SKM-1 treated with dmso at 0.1 percent for 144 hours (cell line): ENCODE measurements at regions not wholly inside any gene's neighbourhood (a gene's known extent, or its start where the extent isn't known, plus 50 kb on each side); places are given as distances from the start of the nearest gene placed in this dataset.
"Not testable (repeated sequence)": the region's sequence is repeated elsewhere in the genome, so short reads cannot be mapped to it uniquely, and the experiment has no call there.

Experiments used
- DNase-seq: peaks from one replicate; lab custom pipeline; 2025; ENCODE audit not compliant: unreplicated experiment; lab: John Stamatoyannopoulos, UW

DNA sequence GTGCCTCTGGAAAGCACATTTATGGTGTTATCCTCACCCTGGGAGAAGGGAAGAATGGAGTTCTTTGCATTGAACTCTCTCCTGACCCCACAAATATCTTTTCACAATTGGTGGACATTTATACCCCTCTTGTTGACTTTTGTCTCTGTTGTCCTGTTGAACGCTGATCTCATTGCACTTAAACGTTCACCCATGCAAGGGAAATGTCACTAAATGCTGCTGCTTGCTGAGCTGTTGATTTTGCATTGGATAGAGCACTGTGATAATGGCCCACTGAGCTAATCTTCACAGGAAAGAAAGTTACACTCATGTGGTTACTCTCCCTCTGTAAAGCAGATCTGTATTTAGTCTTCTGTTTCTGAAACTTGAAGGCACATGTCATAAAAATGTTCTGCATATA lies 133.4 kb downstream of the FZD1 start:
- DNase-seq, result no peak

DNA sequence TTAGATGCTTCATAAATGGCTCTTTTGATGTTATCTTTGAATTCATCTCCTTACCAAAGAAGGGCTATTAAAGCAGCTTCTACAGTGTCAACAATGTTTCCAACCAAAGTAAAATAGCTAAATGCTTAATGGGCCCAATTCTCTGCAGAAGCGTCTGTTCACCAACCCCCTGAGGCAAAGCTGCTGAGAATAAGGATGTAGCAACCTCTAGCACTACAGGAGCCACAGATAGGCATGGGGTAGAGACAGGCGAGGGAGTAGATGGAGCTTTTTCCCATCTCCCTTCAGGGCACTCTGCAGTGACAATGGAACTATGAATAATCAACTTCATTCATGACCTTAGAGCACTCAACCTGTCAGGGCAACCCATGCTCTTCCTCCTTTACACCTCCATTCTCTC lies 134.1 kb downstream of the FZD1 start:
- no peak for DNase-seq

DNA sequence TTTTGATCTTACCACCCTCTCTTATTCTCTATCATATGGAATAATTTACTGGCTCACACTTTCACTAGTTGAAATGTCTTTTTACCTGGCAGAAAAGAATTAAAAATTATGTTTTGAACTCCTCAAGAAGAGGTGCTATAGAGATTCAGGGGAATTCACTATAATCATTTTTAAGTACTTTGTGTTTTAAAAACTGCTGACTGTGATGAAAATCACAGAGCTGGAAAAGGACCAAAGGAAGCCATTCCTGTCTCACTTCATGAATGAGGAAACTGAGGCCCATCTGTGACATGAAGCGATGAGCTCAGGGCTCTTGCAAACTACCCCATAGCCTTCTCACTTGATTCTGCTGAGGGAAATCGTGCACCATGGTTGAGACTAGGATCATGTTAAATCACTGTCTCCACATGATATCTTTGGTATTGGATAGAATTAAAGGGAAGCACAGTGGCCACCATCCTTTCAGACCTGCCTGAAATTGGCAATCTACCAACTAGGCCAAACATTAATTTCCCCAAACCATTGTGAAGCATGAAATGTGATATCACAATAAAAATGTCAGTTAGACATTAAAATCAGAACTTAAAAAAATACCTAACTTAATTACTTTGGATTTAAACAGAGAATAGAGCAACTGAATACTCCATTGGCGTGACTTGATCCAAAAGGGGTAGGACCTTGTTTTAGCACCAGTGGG lies 141.0 kb downstream of the FZD1 start:
- no peak for DNase-seq

DNA sequence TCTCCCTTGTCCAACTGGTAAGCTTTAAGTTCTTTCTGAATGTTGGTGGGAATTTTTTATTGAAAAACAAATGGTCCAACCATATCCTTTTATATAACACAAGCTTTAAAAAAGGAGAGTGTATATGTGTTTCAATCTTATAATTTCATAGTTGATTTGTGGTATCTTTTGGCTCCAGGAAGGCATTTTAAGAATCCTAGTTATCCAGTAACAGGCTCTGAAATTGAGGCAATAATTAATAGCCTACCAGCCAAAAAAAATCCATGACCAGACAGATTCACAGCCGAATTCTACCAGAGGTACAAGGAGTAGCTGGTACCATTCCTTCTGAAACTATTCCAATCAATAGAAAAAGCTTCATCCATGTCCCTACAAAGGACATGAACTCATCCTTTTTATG lies 141.6 kb downstream of the FZD1 start:
- DNase-seq, result not testable (repeated sequence)

DNA sequence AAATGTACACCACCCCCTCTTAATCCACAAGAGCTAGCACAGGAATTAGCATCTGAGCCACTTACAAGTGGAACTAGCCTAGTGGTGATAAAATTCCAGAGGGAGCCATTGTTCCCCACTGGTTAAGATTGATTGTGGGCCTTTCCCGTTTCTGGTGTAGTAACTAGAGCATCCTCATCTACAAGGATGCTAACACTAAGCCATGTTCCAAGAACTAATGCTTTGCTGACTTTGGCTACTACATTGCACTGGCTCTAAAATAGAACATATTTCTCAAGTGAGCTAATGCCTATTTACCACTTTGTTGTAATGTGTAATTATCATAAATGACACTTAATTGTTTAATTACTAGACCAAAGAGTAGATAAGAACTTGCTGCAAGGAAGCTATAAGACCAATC lies 143.7 kb downstream of the FZD1 start:
- no peak for DNase-seq

DNA sequence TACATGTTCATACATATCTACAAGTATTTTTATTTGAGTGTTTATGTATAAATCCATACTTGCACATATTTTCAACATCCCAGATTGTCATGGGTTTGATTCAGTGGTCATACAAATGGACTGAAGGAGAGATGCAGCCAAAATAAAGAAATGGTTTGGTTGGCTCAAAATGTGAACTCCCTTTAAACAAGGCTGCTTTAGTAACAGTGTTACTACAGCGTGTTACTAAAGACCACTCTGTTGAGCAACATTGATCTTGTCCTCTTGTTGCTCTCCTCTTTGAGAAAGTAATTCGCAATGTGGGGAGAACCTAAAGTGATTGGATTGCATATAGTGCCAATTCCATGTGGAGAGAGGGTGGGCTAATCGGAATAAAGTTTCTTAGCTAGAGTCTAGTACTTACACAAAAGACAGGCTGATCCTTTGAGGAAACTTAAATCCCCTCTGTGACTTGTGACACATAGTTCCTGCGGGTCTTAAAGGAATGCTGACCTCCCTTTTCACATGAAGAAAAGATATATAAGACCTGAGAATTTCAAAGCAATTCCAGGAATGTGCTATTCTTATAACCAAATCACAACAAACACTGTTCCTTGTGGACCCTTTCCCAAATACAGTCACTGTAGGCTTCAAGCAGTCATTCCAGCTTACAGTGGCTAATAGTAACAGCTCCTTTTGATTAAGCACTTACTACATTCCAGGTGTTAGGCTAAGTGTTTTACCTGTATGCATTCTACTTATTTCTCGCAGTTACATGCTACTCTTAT lies 144.3 kb downstream of the FZD1 start:
- DNase-seq, result no peak

DNA sequence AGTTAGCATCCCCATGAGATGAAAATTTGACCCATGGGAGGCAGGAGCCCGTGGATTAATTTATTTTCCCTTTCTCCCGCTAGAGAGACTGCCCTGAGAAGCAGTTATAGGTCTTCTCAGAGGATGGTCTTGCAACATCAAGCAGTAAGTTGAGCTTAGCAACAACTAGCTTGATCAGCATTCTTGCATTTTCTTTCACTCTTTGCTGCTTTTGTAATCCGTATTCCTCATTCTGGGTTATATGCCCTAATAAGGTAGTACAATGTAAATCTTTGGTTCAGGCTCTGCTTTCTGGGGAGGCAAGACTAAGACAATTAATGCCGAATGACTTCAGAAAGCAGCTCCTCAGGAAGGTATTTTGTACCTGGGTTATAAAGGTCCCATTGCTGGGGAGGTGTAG lies 146.8 kb downstream of the FZD1 start:
- no peak for DNase-seq

DNA sequence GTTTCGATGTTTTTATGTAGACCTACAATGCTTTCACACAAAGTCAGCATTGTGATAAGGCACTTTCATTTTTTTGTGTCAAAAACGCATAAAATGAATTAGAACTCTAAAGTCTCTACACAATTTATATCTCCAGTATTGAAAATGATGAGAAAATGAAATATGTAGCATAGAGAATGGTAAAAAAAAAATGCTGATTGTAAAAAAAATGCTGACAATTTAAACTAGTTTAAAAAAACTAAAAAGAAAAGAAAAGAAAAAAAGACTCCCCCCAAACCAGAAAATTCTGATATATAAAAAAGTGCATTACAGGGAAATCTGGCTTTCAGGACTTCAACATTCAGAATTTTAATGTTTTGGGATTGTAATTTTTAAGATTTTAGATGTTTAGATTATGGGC lies 148.1 kb downstream of the FZD1 start:
- no peak for DNase-seq

DNA sequence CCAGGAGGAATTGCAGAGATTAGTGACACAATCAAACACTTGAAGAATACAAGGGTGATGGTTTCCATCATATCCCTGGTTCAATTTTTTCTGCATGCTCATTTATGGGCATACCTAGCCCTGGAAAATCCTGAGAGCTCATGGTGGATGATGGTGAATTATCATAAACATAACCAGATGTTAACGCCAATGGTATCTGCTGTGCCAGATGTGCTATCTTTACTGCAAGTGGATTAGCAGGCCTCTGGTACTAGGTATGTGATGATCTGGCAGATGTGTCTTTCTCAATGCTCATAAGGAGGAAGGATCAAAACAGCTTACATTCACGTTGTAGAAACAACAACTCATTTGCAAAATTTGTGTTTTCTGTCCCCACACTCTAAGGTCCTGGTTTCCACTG lies 150.5 kb downstream of the FZD1 start:
- DNase-seq, result no peak

DNA sequence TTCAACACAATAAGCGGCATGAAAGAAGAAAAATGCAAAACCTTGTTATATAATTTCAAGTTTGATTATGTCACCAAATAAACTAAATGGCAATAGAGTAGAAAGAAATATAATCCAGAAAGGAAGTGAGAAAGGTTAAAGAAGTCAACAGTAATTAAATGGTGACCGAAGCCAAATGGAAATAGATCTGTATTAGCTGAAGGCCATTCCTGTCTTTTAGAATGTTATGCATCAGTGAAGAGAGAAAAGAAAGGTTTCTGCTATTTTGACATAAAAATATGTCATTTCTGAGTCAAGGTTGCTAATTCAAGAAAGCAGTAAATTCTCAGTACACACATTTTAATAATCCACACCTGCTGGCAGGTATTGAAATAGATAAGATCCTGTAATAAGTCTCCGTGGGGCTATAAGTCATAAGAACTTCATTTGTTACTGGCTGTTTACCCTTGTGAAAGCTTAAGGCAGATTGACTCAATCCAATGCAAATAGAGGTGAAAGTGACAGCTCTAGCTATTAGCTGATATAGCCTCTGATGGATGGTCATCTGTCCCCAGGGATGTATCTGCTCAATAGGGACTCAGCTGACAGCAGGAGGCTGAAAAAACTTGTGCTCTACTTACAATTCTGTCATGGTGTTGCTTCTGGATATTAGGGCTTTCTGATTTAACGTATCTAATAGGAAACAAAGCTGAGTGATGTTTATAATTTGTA lies 152.1 kb downstream of the FZD1 start:
- no peak for DNase-seq

DNA sequence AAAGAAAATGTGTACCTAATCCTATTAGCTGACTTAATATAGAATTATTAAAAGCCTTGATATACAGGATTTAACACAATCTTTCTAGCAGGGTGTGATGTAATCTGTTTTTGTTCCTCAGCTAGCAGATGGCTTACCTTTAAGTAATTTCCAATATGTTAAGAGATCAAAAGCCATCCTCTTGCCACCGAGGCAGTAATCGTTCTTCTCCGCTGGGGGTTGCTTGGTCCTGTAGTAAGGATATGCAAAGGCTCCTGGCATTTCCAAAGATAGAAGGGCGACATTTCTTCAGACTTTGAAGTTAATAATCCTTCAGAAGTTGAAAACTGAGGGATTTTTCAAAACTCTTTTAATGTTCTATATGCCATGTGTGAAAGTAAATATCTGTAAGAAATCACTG lies 156.4 kb downstream of the FZD1 start:
- no peak for DNase-seq

DNA sequence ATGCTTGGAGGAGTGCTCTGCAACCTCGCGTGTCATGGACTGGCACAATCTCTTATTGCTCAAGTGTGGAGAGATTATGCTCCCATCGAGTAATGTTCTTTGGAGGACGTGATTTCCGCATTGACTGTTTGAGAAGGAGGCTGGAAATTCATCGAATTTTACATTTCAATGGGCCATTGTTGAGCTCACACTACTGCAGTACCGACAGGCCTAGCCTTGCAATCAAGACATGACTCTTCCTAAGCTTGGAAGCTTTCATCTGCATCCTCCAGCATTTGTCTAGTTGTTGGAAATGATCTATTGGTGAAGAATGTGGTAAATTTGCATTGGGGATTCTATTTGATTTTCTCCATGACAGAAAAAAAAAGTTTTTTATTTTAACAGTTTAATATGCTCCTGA lies 156.8 kb downstream of the FZD1 start:
- DNase-seq, result no peak

DNA sequence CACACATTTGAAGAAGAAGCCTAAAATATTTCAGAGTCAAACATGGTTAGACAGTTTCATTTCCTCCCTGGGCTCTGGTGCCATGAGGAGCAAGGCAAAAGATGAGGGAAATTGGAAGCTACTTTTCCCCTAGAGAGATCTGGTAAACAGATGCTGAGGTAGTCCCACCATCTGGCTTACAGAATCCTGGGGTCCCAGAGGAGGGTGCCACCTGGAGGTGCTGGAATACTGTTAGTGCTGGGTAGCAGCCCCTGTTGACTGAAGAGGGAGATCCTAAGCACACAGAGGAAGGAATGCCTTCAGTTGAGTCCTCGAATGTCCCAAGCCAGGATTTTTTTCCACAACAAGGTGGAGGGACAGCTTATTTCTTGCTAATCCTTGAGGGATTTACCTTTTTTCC lies 160.1 kb downstream of the FZD1 start:
- no peak for DNase-seq

DNA sequence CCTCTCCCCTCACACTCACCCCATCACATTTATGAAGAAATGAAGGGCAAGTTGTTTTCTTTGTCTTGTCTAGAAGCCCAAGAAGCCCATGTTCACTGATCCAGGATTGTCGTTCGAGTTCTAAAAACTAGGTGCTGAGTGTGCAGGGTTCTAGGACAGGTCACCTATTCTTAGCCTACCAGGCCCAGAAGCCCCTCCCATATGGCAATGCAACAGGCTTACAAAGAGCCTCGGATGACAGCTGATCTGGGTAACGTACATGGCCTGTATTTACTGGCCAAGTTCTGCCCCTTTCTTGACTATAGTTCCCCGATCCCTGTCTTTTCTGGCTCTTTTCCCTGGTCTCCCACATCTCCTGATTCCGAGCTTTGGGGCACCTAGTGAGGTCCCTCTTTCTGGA lies 160.9 kb downstream of the FZD1 start:
- no peak for DNase-seq

DNA sequence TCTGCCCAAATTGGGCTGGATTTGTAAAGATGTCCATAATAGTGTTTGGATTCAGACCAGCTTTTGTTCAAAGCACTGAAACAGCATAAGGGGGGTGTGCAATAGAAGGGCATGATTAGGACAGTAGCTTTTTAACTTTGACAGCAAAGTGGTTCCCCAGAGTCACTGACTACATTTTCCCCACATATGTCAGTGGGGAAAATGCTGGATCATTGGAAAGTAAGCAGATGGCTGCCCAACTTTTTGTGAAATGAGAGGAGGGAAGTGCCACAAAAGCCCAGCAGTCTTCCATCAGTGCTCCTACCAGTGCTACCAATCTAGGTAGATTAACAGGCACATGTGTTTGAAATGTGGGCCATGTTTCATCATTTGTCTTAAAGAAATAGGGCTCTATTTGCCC lies 162.8 kb downstream of the FZD1 start:
- no peak for DNase-seq

DNA sequence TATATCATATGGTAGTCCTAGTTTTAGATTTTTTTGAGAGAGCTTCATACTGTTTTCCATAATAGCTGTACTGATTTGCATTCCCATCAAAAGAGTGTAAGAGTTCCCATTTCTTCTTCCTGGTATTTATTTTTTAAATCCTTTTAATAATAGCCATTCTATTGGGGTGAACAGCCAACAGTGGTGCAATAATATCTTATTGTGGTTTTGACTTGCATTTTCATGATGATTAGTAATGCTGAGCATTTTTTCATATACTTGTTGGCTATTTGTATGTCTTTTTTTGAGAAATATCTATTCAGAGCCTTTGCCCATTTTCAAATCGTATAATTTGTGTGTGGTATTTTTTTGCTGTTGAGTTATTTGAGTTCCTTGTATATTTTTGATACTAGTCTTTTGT lies 167.4 kb downstream of the FZD1 start:
- DNase-seq, result no peak

DNA sequence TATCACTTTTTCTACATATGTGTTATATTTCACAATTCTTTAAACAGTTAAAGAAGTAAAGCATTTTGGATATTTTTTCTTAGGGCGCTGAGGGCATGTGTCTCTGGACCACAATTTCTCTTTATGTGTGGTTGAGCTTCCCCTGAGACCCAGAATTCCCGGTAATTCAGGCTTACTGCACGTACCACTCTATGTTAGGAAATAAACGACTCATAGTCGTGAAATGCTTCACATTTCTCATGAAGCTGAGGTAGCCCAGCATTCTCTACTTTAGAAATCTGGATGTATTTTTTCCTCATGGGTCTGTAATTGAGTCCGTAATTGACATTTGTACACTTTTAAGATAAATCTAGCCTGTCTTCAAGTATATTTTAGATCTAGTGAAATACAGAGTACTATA lies 170.6 kb downstream of the FZD1 start:
- no peak for DNase-seq

DNA sequence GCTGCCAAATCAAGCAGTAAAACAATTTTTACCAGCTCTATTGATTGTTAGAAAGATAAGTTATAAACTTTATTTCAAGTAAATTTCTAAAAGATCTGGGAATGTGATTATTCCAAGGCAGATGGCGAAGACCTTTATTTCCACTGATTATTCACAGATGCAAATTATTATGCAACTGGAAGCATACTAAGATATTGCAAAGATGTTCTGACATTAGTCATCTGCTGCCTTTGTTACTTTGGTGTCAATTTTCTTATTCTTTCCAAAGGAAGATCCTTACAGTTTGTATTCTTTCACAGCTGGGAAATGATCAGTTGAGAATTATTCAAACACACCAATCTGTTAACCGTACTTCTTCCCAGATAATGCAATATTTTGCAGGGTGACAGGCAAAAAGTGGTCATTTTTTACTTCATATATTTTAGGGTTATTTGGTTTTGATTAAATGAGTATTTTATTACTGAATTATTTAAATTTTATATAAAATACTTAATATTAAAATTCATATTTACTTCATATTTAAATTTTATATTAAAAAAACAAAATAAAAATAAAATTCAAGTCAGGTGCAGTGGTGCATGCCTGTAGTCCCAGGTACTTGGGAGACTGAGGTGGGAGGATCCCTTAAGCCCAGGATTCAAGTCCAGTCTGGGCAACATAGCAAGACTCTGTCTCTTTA lies 171.3 kb downstream of the FZD1 start:
- DNase-seq, result no peak

DNA sequence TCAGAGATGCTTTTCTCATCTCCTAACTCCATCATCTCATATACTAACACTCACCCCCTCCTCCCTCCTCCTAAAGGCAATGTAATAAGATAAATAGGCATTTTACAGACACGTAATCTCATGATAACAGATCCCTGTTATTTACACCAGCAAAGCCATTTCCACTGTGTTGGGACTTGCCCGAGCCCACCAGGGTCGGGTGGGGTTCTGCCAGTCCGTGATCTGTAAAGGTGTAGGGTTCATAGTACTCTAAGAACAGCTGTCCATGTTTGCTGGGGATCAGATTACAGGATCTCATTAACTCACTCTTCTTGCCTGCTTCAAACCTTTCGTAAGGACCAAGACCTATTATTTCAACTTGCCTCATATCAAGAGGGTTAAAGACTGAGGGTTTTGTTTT lies 172.4 kb downstream of the FZD1 start:
- DNase-seq, result no peak

DNA sequence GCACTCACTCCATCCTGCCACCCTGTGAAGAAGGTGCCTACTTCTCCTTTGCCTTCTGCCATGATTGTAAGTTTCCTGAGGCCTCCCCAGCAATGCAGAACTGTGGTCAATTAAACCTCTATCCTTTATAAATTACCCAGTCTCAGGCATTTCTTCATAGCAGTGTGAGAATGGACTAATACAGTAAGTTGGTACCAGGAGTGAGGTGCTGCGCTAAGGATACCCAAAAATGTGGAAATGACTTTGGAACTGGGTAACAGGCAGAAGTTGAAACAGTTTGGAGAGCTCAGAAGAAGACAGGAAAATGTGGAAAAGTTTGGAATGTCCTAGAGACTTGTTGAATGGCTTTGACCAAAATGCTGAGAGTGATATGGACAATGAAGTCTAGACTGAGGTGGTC lies 176.0 kb downstream of the FZD1 start:
- not testable (repeated sequence) for DNase-seq

DNA sequence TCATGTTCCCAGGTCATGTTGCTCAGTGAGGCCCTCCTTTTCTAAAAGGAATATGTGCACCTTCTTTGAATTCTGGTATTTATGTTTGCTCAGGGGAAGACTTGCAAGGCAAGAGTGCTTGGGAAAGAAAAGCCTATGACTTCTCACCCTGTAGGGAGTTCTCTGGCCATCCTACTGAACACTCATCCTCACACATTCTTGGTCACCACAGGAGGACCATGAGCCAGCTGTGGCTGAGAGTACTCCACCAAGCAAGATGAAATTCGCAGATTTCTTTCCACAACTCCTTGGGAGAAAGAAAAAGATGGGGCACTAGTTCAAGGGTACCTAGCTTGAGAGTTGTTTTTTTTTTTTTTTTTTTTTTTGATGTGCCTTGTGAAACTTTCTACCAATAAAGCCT lies 179.6 kb downstream of the FZD1 start:
- no peak for DNase-seq

DNA sequence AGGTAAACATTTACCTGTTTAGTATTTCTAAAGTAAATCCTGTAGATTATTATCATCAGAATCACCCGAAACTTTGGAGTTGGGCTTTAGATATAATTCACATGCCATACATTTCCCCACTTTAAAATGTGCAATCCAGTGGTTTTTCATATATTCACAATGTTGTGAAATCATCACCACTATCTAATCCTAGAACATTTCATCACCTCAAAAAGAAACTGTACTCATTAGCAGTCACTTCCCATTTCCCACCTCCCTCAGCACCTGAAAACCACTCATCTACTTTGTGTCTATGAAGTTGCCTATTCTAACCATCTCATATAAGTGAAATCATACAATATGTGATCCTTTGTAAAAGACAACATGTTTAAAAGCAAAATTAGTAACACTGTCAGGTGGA lies 182.6 kb downstream of the FZD1 start:
- peak; percentile 45 for DNase-seq
